Amniotic epithelial cell (primary cell): ENCODE measurements at regions not wholly inside any gene's neighbourhood (a gene's known extent, or its start where the extent isn't known, plus 50 kb on each side); places are given as distances from the start of the nearest gene placed in this dataset.
A peak's percentile ranks its signal among the peaks of the same experiment; 100 is the strongest.

Experiments used
- DNase-seq: peaks from one replicate; pipeline ENCODE4 v3.0.0-alpha.2; 2010; ENCODE audit warnings: low read depth

DNA sequence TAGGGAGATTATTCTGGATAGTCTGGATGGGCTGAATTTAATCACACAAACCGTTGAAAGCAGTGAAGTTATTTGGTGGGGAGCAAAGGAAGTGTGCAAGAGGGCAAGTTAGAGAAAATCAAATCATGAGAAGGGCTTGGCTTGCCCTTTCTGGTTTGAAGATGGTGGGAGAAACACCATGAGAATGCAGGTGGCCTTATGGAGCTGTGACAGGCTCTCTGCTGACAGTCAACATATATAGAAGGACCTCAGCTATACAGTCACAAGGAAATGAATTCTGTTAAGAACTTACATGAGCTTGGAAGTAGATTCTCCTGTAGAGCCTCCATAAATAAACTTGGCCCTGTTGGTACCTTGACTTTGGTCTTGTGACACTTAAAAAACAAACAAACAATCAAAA, 72.3 kb downstream of the GMNC start:
- DNase-seq = peak; percentile 6

DNA sequence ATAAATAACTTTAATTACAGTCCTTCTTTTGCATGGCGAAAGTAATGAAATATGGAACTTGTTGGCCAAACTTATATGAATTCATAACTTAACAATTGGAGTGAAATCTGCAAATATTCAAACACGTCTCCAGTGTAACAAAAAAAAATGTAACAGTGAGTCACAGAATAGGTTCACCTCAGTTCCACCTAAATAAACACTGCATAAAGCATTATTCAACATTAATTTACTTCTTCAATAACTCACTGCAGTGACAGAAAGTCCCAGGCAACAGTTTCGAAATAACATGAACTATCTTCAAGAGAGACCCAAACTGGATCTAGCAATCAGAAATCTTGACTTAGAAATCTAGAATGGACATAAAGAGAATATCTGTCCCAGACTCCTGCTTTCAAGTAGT, 75.6 kb downstream of the GMNC start:
- DNase-seq = no peak

DNA sequence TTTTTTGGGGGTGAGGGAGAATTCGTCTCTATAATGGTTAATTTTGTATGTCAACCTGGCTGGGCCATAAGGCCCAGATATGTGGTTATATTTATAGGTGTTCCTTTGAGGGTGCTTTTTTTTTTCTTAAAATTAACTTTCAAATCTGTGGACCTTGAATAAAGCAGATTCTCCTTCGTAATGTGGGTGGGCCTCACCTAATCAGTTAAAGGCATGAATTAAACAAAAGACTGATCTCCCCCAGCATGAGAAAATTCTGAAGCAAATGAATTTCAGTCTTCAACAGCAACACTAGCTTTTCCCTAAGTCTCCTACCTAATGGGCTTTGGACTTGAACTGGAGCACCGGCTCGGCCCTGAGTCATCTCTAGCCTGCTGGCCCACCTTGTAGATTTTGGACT, 77.4 kb downstream of the GMNC start:
- DNase-seq = no peak

DNA sequence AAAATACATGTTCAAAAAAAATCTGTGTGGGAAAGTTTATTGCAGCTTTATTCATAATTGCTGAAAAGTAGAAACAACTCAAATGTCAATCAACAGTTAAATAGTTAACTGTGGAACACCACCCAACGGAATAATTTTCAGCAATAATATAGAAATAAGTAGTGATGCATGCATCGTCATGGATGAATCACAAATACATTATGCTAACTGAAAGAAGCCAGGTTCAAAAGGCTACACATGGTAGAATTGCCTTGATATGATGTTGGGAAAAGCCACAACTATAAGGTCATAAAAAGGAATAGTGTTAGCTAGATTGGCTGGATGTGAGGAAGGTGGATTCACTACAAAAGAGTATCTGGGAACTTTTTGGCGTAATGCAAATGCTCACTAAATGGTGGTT, 82.0 kb downstream of the GMNC start:
- DNase-seq = no peak

DNA sequence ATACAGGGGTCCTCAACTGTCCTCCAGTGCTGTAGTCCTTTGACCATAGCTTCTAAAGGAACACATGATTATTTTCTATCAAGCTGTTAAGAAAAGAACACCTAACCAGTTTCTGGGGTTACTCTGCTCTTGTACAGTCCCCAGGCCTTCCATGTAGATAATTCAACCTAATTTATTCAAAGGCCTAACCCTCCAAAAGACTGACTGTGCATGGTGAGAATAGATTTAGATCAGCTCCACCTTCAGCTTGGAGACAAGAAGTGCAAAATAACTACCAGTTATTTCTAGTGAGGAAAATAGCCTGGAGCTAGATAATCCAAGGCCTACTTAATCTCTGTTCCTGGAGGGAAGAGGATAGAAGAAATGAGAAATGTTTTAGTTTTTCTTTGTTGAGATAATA, 87.9 kb downstream of the GMNC start:
- DNase-seq = no peak

DNA sequence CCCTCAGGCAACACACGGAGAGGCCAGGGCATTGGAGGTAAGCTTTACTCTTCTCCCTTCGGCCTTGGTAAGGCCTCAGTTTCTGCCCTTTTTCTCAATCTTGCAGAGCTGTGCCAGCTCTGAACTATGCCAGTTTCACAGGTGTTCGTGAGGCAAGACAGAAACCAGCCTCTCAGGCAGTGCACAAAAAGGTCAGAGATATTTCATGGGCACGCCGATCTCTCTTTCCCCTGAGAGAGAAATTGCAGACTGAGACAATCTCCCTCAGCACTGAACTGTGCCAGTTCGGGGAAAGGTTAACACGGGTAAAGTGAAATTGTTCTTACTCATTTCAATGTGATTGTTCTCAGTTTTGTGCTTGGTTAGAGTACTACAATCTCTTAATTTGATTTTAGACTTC, 88.5 kb downstream of the GMNC start:
- DNase-seq = no peak

DNA sequence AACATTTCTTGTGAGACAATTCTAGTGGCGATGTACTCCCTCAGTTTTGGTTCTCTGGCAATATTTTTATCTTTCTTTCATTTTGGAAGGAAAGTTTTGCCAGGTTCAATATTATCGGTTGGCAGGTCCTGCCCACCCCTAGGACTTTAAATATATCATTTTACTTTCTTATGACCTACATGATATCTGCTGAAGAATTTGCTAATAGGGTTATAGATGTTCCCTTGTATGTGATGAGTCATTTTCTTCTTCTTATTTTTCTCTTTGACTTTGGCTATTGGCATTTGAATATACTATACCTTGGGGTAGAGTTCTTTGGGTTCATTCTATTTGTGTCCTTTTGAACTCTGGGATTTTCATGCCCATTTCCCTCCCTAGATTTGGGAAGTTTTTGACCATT, 89.7 kb downstream of the GMNC start:
- no peak for DNase-seq

DNA sequence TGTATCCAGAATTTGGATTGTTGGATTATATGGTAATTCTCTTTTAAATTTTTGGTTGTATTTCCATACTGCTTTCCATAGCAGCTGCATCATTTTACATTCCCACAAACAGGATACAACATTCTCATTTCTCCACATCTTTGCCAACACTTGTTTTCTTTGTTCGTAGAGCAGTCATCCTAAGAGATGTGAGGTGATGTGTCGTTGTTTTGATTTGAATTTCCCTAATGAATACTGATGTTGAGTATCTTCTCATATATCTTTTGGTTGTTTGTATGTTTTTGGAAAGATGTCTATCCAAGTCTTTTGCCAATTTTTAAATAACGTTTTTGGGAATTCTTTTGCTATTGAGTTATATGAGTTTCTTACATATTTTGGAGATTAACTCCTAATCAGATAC, 93.6 kb downstream of the GMNC start:
- DNase-seq = no peak

DNA sequence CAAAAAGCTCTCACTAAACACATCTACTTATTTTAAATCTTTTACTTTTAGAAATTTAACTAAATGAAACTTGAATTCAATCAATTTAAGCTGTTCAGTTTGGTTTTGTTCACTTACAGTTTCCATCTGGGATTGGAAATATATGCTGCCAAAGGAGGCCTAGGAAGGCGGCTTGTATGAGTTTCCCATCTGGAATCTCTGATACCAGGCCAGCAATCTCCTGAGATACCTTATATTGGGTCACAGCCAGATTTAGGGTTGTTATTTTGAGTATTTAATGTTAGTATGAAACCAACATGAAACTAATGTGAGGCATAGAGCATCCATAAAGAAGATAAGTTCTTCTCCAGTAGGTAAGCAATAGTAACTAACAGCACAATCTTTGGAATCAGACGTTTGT, 94.6 kb downstream of the GMNC start:
- DNase-seq = no peak

DNA sequence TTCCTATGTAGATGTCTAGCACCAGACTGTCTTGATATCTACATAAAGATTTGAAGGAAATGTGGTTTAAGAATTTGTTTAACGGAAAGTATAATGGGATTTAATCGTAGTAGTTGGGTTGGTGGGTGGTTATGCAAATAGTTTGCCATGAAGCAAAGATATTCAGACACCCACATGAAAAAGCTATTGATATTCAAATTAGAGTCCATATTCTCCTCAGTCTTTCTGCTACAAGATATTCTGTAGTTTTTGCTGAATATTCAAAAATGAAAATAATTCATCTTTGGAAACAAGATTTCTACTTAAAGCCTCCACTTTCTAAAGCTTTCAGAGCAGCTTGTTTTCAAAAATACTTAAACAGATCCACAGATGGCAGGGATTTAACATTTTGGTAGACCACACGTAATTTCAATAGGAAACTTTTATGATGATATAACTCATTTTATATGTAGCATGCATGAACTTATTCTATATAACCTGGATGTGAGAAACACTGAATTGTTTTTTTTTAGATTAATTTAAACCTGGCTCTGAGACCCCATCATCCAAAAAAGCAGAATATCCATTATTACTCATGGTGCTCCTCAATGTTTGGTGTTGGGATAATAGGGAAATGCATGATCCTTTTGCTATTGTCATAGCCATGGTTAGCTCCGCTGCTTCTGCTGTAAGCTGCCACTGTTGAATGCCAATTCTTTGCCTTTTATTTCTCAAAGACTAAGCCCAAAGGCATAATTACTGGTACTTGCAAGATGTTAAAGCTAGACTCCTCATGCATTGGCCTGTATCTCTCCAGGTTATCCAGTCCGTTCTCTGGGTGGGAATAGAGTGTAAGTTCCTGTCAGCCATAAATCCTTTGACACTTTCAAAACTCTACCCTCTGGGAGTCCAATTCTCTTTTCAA, 98.0 kb downstream of the GMNC start:
- DNase-seq = no peak

DNA sequence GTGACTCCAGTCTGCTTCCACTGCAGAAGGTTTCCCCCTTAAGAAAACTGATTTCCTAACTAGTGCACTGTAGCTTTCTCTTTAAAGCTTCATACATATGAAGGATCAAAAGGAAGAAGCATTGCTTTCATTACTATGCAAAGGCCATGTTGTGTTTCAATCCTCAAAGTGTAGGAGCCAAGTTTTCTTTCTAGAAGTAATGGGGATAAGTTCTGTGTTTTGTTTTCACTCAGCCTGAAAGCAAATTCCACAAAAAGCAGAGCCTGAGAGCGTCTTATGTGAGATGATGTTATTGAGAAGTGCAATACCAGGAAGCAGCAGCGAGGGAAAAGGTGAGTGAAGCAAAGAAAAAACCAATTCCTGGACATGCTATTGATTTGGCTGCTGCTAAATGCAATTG, 99.7 kb downstream of the GMNC start:
- DNase-seq = no peak

GRCh38 chr3:190747571-190747970, 114.9 kb downstream of the GMNC start:
- peak; percentile 84 for DNase-seq

DNA sequence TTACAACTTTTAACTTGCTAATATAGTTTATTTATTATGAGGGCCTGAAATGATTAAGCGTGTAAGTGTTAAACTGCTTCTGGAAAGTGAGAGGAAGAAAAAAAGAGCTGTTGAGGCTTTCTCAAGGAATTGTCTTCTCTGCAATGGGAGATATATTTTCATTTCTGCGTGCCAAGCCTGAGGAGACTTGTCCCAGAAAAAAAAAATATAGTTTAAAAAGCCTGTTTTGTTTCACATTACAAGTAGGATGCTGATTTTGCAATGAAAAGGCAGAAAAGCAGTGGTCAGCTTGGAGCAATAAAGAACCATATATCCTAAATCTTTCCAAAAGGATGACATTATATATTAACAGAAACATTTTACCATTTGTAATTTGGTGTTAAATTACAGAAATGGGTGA, 115.5 kb downstream of the GMNC start:
- peak; percentile 17 for DNase-seq

GRCh38 chr3:190746531-190746930, 116.0 kb downstream of the GMNC start:
- DNase-seq = peak; percentile 38

GRCh38 chr3:190741788-190742187, 120.7 kb downstream of the GMNC start:
- DNase-seq = no peak

- DNase-seq = peak; percentile 79
Measured at GRCh38 chr3:190739641-190740185, 122.8 kb downstream of the GMNC start.

- DNase-seq = peak; percentile 92
Measured at GRCh38 chr3:190738636-190739155, 123.8 kb downstream of the GMNC start.

DNA sequence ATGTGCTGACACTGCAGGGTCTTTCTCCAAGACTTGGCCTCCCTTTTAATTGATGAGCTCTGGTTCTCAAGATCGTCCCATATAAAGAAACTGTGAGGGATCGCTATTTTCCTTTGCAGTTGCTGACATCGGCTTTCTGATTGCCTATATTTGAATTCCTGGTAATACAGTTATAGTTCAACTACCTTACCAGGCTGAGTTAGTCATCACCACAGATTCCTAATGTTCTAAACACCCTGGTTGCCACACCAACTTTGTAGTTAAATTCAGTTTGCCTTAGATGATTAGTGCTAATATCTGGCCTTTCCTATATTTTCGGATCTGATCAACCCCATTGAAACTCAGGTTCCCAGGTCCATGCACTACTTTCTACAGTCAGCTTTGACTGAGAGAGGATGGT, 125.0 kb downstream of the GMNC start:
- no peak for DNase-seq

- no peak for DNase-seq
Measured at GRCh38 chr3:190734490-190734889, 128.0 kb downstream of the GMNC start.

DNA sequence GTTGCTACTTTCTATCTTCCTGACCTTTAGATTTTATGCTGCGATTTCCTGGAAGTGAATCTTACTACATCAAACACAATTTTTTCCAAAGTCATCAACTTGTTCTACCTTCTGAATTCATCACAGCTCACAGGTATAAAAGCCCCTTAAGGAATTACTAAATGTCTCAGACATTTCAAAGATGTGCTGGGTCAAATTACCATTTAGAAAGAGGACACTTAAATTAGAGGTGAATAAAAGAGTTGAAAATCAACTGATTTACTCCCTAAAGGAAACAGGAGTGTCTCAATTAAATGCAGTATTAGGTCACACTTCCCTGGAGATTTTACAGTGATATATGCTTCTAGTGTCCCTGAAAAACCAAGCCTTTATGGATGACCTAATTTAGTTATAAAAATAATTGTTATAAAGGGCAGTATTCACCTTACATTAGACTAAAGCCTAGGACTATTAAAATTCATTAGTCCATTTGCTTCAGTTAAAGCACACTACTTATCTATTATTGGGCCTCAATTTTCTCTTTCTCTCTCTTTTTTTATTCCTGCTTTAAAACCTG, 128.8 kb downstream of the GMNC start:
- DNase-seq = no peak

- DNase-seq = no peak
Measured at GRCh38 chr3:190731596-190731995, 130.9 kb downstream of the GMNC start.

DNA sequence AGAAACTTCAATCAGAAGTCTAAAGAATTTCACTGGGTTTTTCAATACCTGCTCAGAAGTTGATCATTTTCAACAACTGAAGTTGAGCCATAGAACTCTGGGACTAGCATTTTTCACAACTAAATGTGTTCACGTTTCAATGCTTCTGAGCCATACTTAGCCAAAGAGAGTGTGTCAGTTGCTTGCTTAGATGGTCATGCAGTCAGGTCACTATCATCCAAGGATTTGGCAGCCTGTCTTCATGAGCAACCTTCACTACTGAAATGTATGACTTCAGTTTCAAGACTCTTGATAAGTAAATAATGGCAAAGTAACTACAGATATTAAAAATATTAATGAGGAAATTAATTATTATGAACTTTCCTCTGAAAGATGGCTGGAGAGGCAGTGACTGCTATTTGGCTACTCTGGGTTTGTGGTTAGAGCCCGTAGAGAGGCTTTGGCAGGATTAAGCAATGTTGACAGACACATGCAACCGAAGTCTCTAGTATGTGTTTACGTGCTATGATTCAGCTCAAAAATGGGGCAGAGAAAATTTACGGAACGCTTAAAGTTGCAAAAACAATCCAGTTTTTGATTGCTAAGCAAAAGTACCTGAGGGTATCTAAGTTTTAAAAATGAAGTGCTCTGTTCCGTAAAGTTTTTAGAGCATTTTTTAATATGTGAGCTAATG, 133.8 kb downstream of the GMNC start:
- peak; percentile 93 for DNase-seq
